ENCODE measurements at regions not wholly inside any gene's neighbourhood (a gene's known extent, or its start where the extent isn't known, plus 50 kb on each side); places are given as distances from the start of the nearest gene placed in this dataset.

DNA sequence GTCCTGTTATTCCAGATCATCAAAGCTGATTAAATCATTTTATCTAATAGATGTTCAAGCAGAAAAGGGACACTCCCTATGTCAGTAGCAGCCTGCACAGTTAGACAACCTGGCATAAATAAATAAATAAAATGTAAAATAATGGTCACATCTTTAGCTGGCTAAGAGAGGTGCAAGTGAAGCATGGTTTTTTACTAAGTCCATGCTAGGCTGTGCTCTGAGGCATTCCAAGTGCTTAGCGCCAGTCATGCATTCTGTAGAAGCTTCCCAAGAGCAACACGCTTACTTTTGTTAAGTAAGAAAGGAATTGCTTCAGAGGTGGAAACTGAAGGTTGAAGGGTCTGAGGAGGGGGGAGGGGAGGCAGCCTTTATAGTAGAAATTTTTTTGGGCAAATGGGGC lies 351.2 kb downstream of the CDH2 start:
- Mint-ChIP-seq H3K4me1 (peaks cover 27 to 33% of the 10 kb centered on the region in 2 experiments), H3K9me3 (peaks cover 5 to 6% of the 10 kb centered on the region in 2 experiments; a peak in 4 of 5 replicates), H3K4me3 (no peak overlapping the region), H3K27ac (peak overlapping the region in 2 of 3 experiments; percentile 60 to 83; a peak in 2 of 7 replicates), H3K36me3 (ENCODE audit: insufficient read depth in 1 of 3, low read depth in 3 of 3) (peaks cover 0 to 4% (median 2%) of the 10 kb centered on the region in 3 experiments; a peak in 3 of 7 replicates), H3K27me3 (ENCODE audit: low read depth) (no peaks in the 10 kb centered on the region)
- Histone ChIP-seq H2AK5ac (ENCODE audit: insufficient read length, low read length) (no peak overlapping the region), H3K56ac (ENCODE audit: insufficient read length, low read depth, low read length) (no peak overlapping the region), H2BK5ac (ENCODE audit: insufficient read length, low read length) (no peak overlapping the region), H3K4me2 (ENCODE audit: insufficient read depth, insufficient read length, low read length) (no peak overlapping the region), H3K9ac (ENCODE audit: extremely low read depth, insufficient read length, low read length) (no peak overlapping the region), H4K8ac (replicated peaks; ENCODE audit: insufficient read length, low read depth, low read length) (no peak overlapping the region), H2BK15ac (ENCODE audit: low read depth, low read length) (no peak overlapping the region), H3K14ac (ENCODE audit: insufficient read depth, low read length) (no peak overlapping the region), H2AFZ (ENCODE audit: low read length) (no peak overlapping the region), H3K23ac (ENCODE audit: insufficient read length, low read depth, low read length) (no peak overlapping the region), H3T11ph (ENCODE audit: low read length) (no peak overlapping the region), H2BK120ac (ENCODE audit: low read depth, low read length, poor library complexity, severe bottlenecking) (no peak overlapping the region), H3K79me2 (ENCODE audit: insufficient read depth, low read length) (no peaks in the 10 kb centered on the region), H2BK20ac (ENCODE audit: low read depth, low read length, poor library complexity, severe bottlenecking) (no peak overlapping the region), H3K18ac (ENCODE audit: insufficient read length, low read depth, low read length) (no peak overlapping the region), H4K5ac (ENCODE audit: insufficient read length, low read depth, low read length) (no peak overlapping the region), H3K9me3 (ENCODE audit: control insufficient read depth, low read depth, low read length) (no peaks in the 10 kb centered on the region), H3K27me3 (ENCODE audit: insufficient read depth, low read length) (no peaks in the 10 kb centered on the region), H3K4me1 (ENCODE audit: insufficient read depth, low read length) (peaks cover 4% of the 10 kb centered on the region), H4K91ac (ENCODE audit: insufficient read length, low read depth, low read length) (no peak overlapping the region), H4K20me1 (ENCODE audit: control insufficient read depth, insufficient read depth, insufficient read length) (no peaks in the 10 kb centered on the region), H2BK12ac (ENCODE audit: insufficient read length, low read depth, low read length) (no peak overlapping the region), H3K23me2 (ENCODE audit: insufficient read length, low read depth, low read length, poor library complexity, severe bottlenecking) (no peaks in the 10 kb centered on the region), H3K27ac (ENCODE audit: insufficient read length, low read depth, low read length) (no peak overlapping the region), H3K79me1 (ENCODE audit: insufficient read depth, low read depth, low read length, poor library complexity, severe bottlenecking) (no peaks in the 10 kb centered on the region), H3K4ac (ENCODE audit: low read depth, low read length) (no peak overlapping the region)
- no peak for DNase-seq
- TF ChIP-seq, protein P1, sequence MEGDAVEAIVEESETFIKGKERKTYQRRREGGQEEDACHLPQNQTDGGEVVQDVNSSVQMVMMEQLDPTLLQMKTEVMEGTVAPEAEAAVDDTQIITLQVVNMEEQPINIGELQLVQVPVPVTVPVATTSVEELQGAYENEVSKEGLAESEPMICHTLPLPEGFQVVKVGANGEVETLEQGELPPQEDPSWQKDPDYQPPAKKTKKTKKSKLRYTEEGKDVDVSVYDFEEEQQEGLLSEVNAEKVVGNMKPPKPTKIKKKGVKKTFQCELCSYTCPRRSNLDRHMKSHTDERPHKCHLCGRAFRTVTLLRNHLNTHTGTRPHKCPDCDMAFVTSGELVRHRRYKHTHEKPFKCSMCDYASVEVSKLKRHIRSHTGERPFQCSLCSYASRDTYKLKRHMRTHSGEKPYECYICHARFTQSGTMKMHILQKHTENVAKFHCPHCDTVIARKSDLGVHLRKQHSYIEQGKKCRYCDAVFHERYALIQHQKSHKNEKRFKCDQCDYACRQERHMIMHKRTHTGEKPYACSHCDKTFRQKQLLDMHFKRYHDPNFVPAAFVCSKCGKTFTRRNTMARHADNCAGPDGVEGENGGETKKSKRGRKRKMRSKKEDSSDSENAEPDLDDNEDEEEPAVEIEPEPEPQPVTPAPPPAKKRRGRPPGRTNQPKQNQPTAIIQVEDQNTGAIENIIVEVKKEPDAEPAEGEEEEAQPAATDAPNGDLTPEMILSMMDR (conservative IDR thresholded peaks at IDR 0.05): no peak
- no CpG with 5 or more reads among the region's 2 CpGs for WGBS (ENCODE audit: extremely low coverage, insufficient read length, low lambda C conversion rate)
